ENCODE measurements at regions not wholly inside any gene's neighbourhood (a gene's known extent, or its start where the extent isn't known, plus 50 kb on each side); places are given as distances from the start of the nearest gene placed in this dataset.
A peak's percentile ranks its signal among the peaks of the same experiment; 100 is the strongest.

- H3K27ac Mint-ChIP-seq, result no peak overlapping the region
- H3K27me3 Mint-ChIP-seq, result no peaks in the 10 kb centered on the region
- ChIA-PET POLR2A (no interaction called here), CTCF (no interaction called here)
- no peak for DNase-seq
- no peaks in the 10 kb centered on the region for H3K4me1 Mint-ChIP-seq (ENCODE audit: low read depth)
- H3K4me3 Mint-ChIP-seq, result no peak overlapping the region
- H3K36me3 Mint-ChIP-seq, result no peaks in the 10 kb centered on the region
- intact Hi-C loops (cut with micrococcal nuclease), result no loop called here
- H3K9me3 Mint-ChIP-seq, result no peaks in the 10 kb centered on the region
These were observed 197.6 kb upstream of the MEF2C start for GRCh38 chr5:89080467-89081116.

DNA sequence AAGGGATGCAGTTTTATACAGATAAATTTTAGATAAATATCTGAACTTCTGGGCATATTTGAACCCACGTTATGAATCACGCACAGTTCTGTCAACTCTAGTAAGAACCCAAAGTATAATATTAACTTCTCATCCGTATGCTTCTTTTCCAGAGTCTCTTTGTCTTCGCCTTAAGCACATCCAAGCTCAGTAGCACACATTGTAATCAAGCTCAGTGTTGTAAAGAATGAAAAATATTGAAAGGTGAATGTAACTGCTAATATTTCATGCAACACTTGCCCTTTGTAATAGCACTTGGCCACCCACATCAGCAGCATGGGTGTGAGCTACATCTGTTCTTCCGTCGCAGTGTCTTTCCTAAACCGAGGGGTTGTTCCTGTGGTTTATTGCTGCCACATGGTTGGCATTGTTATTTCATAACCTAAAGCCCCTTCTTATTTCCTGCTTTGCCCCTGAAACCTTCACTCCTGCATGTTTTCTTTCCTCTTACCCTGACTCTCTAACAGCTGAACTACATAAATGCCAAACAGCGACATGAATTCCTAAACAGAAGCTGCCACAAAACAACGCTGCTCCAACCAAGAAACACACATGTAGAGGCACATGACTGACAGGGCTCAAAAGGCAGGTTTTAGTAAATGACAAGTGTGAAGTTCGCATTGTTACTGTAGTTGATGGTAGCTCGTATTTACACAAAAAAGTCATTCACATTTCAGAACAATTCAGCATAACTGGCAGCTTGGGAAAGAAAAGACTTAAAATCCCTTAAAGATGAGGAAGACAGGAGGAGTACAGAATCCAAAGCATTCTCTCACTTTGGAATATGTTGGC lies 190.1 kb upstream of the MEF2C start:
- Mint-ChIP-seq H3K9me3 (no peaks in the 10 kb centered on the region), H3K27me3 (no peaks in the 10 kb centered on the region), H3K4me1 (ENCODE audit: low read depth) (no peaks in the 10 kb centered on the region), H3K27ac (no peak overlapping the region), H3K36me3 (no peaks in the 10 kb centered on the region), H3K4me3 (no peak overlapping the region)
- DNase-seq, result no peak
- intact Hi-C loops (cut with micrococcal nuclease), result no loop called here
- ChIA-PET POLR2A (no interaction called here), CTCF (no interaction called here)

GRCh38 chr5:89071941-89072331 lies 189.0 kb upstream of the MEF2C start:
- intact Hi-C loops (cut with micrococcal nuclease), result no loop called here
- Mint-ChIP-seq H3K4me1 (ENCODE audit: low read depth) (no peaks in the 10 kb centered on the region), H3K27me3 (no peaks in the 10 kb centered on the region), H3K36me3 (no peaks in the 10 kb centered on the region), H3K4me3 (no peak overlapping the region), H3K27ac (no peak overlapping the region), H3K9me3 (no peaks in the 10 kb centered on the region)
- CTCF ChIA-PET, result no interaction called here
- POLR2A ChIA-PET, result no interaction called here
- no peak for DNase-seq

GRCh38 chr5:89071101-89071940 lies 188.3 kb upstream of the MEF2C start:
- no peaks in the 10 kb centered on the region for H3K36me3 Mint-ChIP-seq
- intact Hi-C loops (cut with micrococcal nuclease), result no loop called here
- POLR2A ChIA-PET, result no interaction called here
- H3K27ac Mint-ChIP-seq, result no peak overlapping the region
- H3K27me3 Mint-ChIP-seq, result no peaks in the 10 kb centered on the region
- CTCF ChIA-PET, result no interaction called here
- no peaks in the 10 kb centered on the region for H3K9me3 Mint-ChIP-seq
- H3K4me1 Mint-ChIP-seq (ENCODE audit: low read depth), result no peaks in the 10 kb centered on the region
- no peak for DNase-seq
- H3K4me3 Mint-ChIP-seq, result no peak overlapping the region

GRCh38 chr5:89069591-89069990 lies 186.6 kb upstream of the MEF2C start:
- POLR2A ChIA-PET, result no interaction called here
- CTCF ChIA-PET, result interaction anchor here (0.5 kb wide), 1 partner anchor 15 kb away, joined by 4 read pairs; no protein-coding TSS in a partner anchor
- Mint-ChIP-seq H3K27ac (no peak overlapping the region), H3K4me1 (ENCODE audit: low read depth) (peaks cover 3% of the 10 kb centered on the region), H3K4me3 (no peak overlapping the region), H3K9me3 (no peaks in the 10 kb centered on the region), H3K27me3 (no peaks in the 10 kb centered on the region), H3K36me3 (no peaks in the 10 kb centered on the region)
- intact Hi-C loops (cut with micrococcal nuclease), result no loop called here
- no peak for DNase-seq

GRCh38 chr5:89067362-89067761 lies 184.4 kb upstream of the MEF2C start:
- DNase-seq, result no peak
- Mint-ChIP-seq H3K4me1 (ENCODE audit: low read depth) (peaks cover 3% of the 10 kb centered on the region), H3K27ac (no peak overlapping the region), H3K36me3 (no peaks in the 10 kb centered on the region), H3K9me3 (no peaks in the 10 kb centered on the region), H3K4me3 (no peak overlapping the region), H3K27me3 (no peaks in the 10 kb centered on the region)
- POLR2A ChIA-PET, result no interaction called here
- intact Hi-C loops (cut with micrococcal nuclease), result no loop called here
- CTCF ChIA-PET, result interaction anchor here (2.0 kb wide), 1 partner anchor 339 kb away, joined by 5 read pairs; no protein-coding TSS in a partner anchor

GRCh38 chr5:89065919-89066318 lies 182.9 kb upstream of the MEF2C start:
- intact Hi-C loops (cut with micrococcal nuclease), result no loop called here
- POLR2A ChIA-PET, result no interaction called here
- Mint-ChIP-seq H3K27me3 (no peaks in the 10 kb centered on the region), H3K27ac (no peak overlapping the region), H3K4me1 (ENCODE audit: low read depth) (peaks cover 3% of the 10 kb centered on the region), H3K36me3 (no peaks in the 10 kb centered on the region), H3K4me3 (no peak overlapping the region), H3K9me3 (no peaks in the 10 kb centered on the region)
- CTCF ChIA-PET, result no interaction called here
- DNase-seq, result peak; percentile 18

- POLR2A ChIA-PET, result no interaction called here
- intact Hi-C loops (cut with micrococcal nuclease), result no loop called here
- peaks cover 3% of the 10 kb centered on the region for H3K4me1 Mint-ChIP-seq (ENCODE audit: low read depth)
- no peak overlapping the region for H3K27ac Mint-ChIP-seq
- H3K4me3 Mint-ChIP-seq, result no peak overlapping the region
- no peaks in the 10 kb centered on the region for H3K9me3 Mint-ChIP-seq
- no peak for DNase-seq
- no peaks in the 10 kb centered on the region for H3K36me3 Mint-ChIP-seq
- H3K27me3 Mint-ChIP-seq, result no peaks in the 10 kb centered on the region
- CTCF ChIA-PET, result no interaction called here
These were observed 181.8 kb upstream of the MEF2C start for GRCh38 chr5:89064736-89065135.

GRCh38 chr5:89064054-89064453 lies 181.1 kb upstream of the MEF2C start:
- ChIA-PET POLR2A (no interaction called here), CTCF (no interaction called here)
- Mint-ChIP-seq H3K4me1 (ENCODE audit: low read depth) (peaks cover 3% of the 10 kb centered on the region), H3K4me3 (no peak overlapping the region), H3K36me3 (no peaks in the 10 kb centered on the region), H3K27ac (no peak overlapping the region), H3K27me3 (no peaks in the 10 kb centered on the region), H3K9me3 (no peaks in the 10 kb centered on the region)
- no peak for DNase-seq
- intact Hi-C loops (cut with micrococcal nuclease), result no loop called here

- no peak overlapping the region for H3K4me3 Mint-ChIP-seq
- H3K9me3 Mint-ChIP-seq, result no peaks in the 10 kb centered on the region
- DNase-seq, result no peak
- H3K27me3 Mint-ChIP-seq, result no peaks in the 10 kb centered on the region
- H3K36me3 Mint-ChIP-seq, result no peaks in the 10 kb centered on the region
- no peak overlapping the region for H3K27ac Mint-ChIP-seq
- POLR2A ChIA-PET, result no interaction called here
- H3K4me1 Mint-ChIP-seq (ENCODE audit: low read depth), result no peaks in the 10 kb centered on the region
- CTCF ChIA-PET, result no interaction called here
- intact Hi-C loops (cut with micrococcal nuclease), result no loop called here
These were observed 177.8 kb upstream of the MEF2C start for GRCh38 chr5:89060768-89061167.

- POLR2A ChIA-PET, result no interaction called here
- H3K27me3 Mint-ChIP-seq, result no peaks in the 10 kb centered on the region
- no peaks in the 10 kb centered on the region for H3K4me1 Mint-ChIP-seq (ENCODE audit: low read depth)
- CTCF ChIA-PET, result no interaction called here
- no peak overlapping the region for H3K4me3 Mint-ChIP-seq
- no peak for DNase-seq
- no peaks in the 10 kb centered on the region for H3K9me3 Mint-ChIP-seq
- H3K27ac Mint-ChIP-seq, result no peak overlapping the region
- H3K36me3 Mint-ChIP-seq, result no peaks in the 10 kb centered on the region
- intact Hi-C loops (cut with micrococcal nuclease), result no loop called here
These were observed 176.3 kb upstream of the MEF2C start for GRCh38 chr5:89059274-89059673.

- Mint-ChIP-seq H3K27me3 (no peaks in the 10 kb centered on the region), H3K36me3 (no peaks in the 10 kb centered on the region), H3K9me3 (peaks cover 8% of the 10 kb centered on the region), H3K4me3 (no peak overlapping the region), H3K27ac (no peak overlapping the region), H3K4me1 (ENCODE audit: low read depth) (no peaks in the 10 kb centered on the region)
- ChIA-PET POLR2A (no interaction called here), CTCF (no interaction called here)
- intact Hi-C loops (cut with micrococcal nuclease), result no loop called here
- DNase-seq, result no peak
These were observed 172.7 kb upstream of the MEF2C start for GRCh38 chr5:89055695-89056085.
